ENCODE measurements at regions not wholly inside any gene's neighbourhood (a gene's known extent, or its start where the extent isn't known, plus 50 kb on each side); places are given as distances from the start of the nearest gene placed in this dataset.

GRCh38 chr17:36818134-36818825 is 119.0 kb upstream of the LHX1 start:
- Mint-ChIP-seq H3K4me1 (ENCODE audit: low read depth) (peaks cover 34% of the 10 kb centered on the region), H3K36me3 (ENCODE audit: insufficient read depth) (no peaks in the 10 kb centered on the region), H3K4me3 (ENCODE audit: low read depth) (no peak overlapping the region), H3K27me3 (peaks cover 28% of the 10 kb centered on the region), H3K9me3 (ENCODE audit: low read depth) (no peaks in the 10 kb centered on the region), H3K27ac (peak overlapping the region; percentile 74)
- TF ChIP-seq, protein P1, sequence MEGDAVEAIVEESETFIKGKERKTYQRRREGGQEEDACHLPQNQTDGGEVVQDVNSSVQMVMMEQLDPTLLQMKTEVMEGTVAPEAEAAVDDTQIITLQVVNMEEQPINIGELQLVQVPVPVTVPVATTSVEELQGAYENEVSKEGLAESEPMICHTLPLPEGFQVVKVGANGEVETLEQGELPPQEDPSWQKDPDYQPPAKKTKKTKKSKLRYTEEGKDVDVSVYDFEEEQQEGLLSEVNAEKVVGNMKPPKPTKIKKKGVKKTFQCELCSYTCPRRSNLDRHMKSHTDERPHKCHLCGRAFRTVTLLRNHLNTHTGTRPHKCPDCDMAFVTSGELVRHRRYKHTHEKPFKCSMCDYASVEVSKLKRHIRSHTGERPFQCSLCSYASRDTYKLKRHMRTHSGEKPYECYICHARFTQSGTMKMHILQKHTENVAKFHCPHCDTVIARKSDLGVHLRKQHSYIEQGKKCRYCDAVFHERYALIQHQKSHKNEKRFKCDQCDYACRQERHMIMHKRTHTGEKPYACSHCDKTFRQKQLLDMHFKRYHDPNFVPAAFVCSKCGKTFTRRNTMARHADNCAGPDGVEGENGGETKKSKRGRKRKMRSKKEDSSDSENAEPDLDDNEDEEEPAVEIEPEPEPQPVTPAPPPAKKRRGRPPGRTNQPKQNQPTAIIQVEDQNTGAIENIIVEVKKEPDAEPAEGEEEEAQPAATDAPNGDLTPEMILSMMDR (IDR thresholded peaks at IDR 0.05; ENCODE audit: unreplicated experiment), result no peak
- DNase-seq (ENCODE audit: low spot score, unreplicated experiment), result no peak

GRCh38 chr17:36823850-36824677 is 113.2 kb upstream of the LHX1 start:
- peak overlapping the region; percentile 12 for H3K4me3 Mint-ChIP-seq (ENCODE audit: low read depth)
- TF ChIP-seq, protein P1 (IDR thresholded peaks at IDR 0.05; ENCODE audit: unreplicated experiment), result no peak
- H3K4me1 Mint-ChIP-seq (ENCODE audit: low read depth), result peaks cover 9% of the 10 kb centered on the region
- no peak overlapping the region for H3K27ac Mint-ChIP-seq
- no peaks in the 10 kb centered on the region for H3K9me3 Mint-ChIP-seq (ENCODE audit: low read depth)
- peaks cover 24% of the 10 kb centered on the region for H3K27me3 Mint-ChIP-seq
- no peak for DNase-seq (ENCODE audit: low spot score, unreplicated experiment)
- no peaks in the 10 kb centered on the region for H3K36me3 Mint-ChIP-seq (ENCODE audit: insufficient read depth)

- TF ChIP-seq, protein P1 (IDR thresholded peaks at IDR 0.05; ENCODE audit: unreplicated experiment), result no peak
- H3K4me1 Mint-ChIP-seq (ENCODE audit: low read depth), result peaks cover 5% of the 10 kb centered on the region
- H3K27ac Mint-ChIP-seq, result no peak overlapping the region
- H3K27me3 Mint-ChIP-seq, result peaks cover 24% of the 10 kb centered on the region
- H3K9me3 Mint-ChIP-seq (ENCODE audit: low read depth), result no peaks in the 10 kb centered on the region
- DNase-seq (ENCODE audit: low spot score, unreplicated experiment), result no peak
- H3K4me3 Mint-ChIP-seq (ENCODE audit: low read depth), result no peak overlapping the region
- no peaks in the 10 kb centered on the region for H3K36me3 Mint-ChIP-seq (ENCODE audit: insufficient read depth)
Measured at GRCh38 chr17:36824678-36825101, 112.6 kb upstream of the LHX1 start.

DNA sequence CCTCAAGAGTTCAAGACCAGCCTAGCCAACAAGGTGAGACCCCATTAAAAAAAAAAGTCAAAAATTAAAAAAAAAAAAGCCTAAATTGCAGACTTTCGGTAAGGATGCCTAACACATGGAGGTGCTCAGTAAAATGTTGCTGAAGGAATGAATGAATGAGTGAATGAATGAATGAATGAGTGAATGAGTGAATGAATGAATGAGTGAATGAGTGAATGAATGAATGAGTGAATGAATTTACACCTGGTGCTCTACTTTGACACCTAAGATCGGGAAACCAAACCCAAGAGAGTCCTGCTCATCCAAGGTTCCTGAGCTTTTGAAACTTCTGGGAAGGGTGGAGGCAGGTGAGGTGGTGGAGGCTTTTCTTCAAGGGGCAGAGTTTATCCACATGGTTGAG is 112.2 kb upstream of the LHX1 start:
- Mint-ChIP-seq H3K4me1 (ENCODE audit: low read depth) (peaks cover 5% of the 10 kb centered on the region), H3K36me3 (ENCODE audit: insufficient read depth) (no peaks in the 10 kb centered on the region), H3K9me3 (ENCODE audit: low read depth) (no peaks in the 10 kb centered on the region), H3K27me3 (peaks cover 24% of the 10 kb centered on the region), H3K27ac (no peak overlapping the region), H3K4me3 (ENCODE audit: low read depth) (no peak overlapping the region)
- no peak for DNase-seq (ENCODE audit: low spot score, unreplicated experiment)
- TF ChIP-seq, protein P1 (IDR thresholded peaks at IDR 0.05; ENCODE audit: unreplicated experiment), result no peak

- Mint-ChIP-seq H3K27ac (no peak overlapping the region), H3K27me3 (peaks cover 24% of the 10 kb centered on the region), H3K4me1 (ENCODE audit: low read depth) (peaks cover 4% of the 10 kb centered on the region), H3K4me3 (ENCODE audit: low read depth) (no peak overlapping the region), H3K36me3 (ENCODE audit: insufficient read depth) (no peaks in the 10 kb centered on the region), H3K9me3 (ENCODE audit: low read depth) (no peaks in the 10 kb centered on the region)
- no peak for DNase-seq (ENCODE audit: low spot score, unreplicated experiment)
- TF ChIP-seq, protein P1 (IDR thresholded peaks at IDR 0.05; ENCODE audit: unreplicated experiment), result no peak
Measured at GRCh38 chr17:36825521-36825920, 111.8 kb upstream of the LHX1 start.
